ENCODE measurements at regions not wholly inside any gene's neighbourhood (a gene's known extent, or its start where the extent isn't known, plus 50 kb on each side); places are given as distances from the start of the nearest gene placed in this dataset.
A peak's percentile ranks its signal among the peaks of the same experiment; 100 is the strongest.
"Not testable (repeated sequence)": the region's sequence is repeated elsewhere in the genome, so short reads cannot be mapped to it uniquely, and the experiment has no call there.

DNA sequence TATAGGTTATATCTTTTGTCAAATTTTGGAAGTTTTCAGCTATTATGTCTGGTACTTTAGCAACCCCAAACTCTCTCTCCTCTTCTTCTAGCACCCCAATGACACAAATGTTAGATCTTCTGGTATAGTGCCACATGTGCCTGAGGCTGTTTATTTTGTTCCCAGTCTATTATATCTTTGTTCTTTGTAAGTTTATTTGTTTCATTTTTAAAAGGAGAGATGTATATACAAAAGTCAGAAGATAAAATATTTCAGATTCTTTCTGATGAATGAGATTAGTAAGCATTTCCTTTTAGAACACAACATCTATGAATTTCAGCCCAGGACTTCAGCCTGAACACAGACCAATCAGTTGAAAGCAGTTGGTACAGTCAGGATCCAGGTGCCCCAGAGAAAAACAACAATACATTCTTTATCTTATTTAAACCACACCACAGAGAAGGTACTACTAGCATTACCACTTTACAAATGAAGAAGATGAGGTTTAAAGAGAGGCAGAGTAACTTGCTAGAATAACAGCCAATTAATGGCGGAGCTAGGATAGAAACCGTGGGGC, 114.1 kb upstream of the BTG1 start:
- peaks cover 0 to 1% (median 0%) of the 10 kb centered on the region in 3 donors for H3K9me3 Mint-ChIP-seq
- H3K27me3 Mint-ChIP-seq = no peaks in the 10 kb centered on the region
- H3K36me3 Mint-ChIP-seq = no peaks in the 10 kb centered on the region
- no peak overlapping the region for H3K27ac Mint-ChIP-seq
- peaks cover 11 to 16% (median 14%) of the 10 kb centered on the region in 3 donors for H3K4me1 Mint-ChIP-seq
- peak overlapping the region in 1 of 4 donors; percentile 46 for H3K4me3 Mint-ChIP-seq

DNA sequence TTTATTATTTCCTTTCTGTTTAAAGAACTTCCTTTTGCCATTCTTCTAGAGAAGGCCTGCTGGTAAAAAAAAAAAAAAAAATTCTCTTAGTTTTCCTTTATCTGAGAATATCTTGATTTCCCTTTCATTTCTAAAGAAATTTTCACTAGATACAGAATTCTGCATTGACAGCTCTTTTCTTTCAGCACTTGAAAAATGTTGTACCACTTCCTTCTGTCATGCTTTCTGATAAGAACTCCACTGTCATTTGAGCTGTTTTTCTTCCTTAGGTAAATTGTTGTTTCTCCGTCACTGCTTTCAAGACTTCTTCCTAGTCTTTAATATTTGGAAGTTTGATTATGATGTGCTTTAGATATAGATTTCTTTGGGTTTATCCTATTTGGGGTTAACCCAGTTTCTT, 113.6 kb upstream of the BTG1 start:
- peaks cover 0 to 1% (median 0%) of the 10 kb centered on the region in 3 donors for H3K9me3 Mint-ChIP-seq
- no peak overlapping the region for H3K27ac Mint-ChIP-seq
- H3K4me1 Mint-ChIP-seq = peaks cover 11 to 16% (median 14%) of the 10 kb centered on the region in 3 donors
- H3K4me3 Mint-ChIP-seq = no peak overlapping the region
- no peaks in the 10 kb centered on the region for H3K27me3 Mint-ChIP-seq
- no peaks in the 10 kb centered on the region for H3K36me3 Mint-ChIP-seq

DNA sequence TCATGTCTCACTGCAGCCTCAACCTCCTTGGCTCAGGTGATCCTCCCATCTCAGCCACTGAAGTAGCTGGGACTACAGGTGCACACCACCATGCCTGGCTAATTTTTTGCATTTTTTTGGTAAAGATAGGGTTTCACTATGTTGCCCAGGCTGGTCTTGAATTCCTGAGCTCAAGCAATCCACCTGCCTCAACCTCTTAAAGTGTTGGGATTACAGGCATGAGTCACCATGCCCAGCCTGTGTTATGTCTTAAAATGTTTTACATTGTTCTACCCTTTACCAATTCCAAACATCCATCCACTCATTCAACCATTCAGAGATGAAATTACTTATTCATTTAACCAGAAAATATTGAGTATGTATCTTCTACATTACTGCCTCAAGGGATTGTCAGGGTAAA, 111.6 kb upstream of the BTG1 start:
- Mint-ChIP-seq H3K9me3 (peaks cover 0 to 4% (median 2%) of the 10 kb centered on the region in 3 donors), H3K36me3 (no peaks in the 10 kb centered on the region), H3K27ac (no peak overlapping the region), H3K4me1 (peaks cover 11 to 16% (median 14%) of the 10 kb centered on the region in 3 donors), H3K4me3 (no peak overlapping the region), H3K27me3 (no peaks in the 10 kb centered on the region)

DNA sequence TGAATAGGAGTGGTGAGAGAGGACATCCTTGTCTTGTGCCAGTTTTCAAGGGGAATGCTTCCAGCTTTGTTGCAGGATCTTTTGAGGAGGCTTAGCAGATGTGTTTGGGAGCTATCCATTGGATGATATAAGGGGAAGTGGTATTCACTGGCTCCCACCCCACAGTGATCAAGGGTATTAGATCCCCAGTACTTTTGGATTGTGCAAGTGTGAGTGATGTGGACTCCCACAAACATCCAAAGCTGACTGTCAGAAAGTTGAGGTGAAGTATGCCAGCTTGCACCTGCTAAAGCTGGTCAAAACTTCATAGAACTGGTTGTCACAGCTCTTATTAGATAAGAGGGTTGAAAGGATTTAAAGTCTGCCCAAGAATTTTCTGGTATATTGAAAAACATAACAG, 110.1 kb upstream of the BTG1 start:
- no peaks in the 10 kb centered on the region for H3K36me3 Mint-ChIP-seq
- no peak overlapping the region for H3K4me3 Mint-ChIP-seq
- peaks cover 4 to 12% (median 10%) of the 10 kb centered on the region in 3 donors for H3K4me1 Mint-ChIP-seq
- H3K27me3 Mint-ChIP-seq = no peaks in the 10 kb centered on the region
- peaks cover 0 to 4% (median 2%) of the 10 kb centered on the region in 3 donors for H3K9me3 Mint-ChIP-seq
- no peak overlapping the region for H3K27ac Mint-ChIP-seq

DNA sequence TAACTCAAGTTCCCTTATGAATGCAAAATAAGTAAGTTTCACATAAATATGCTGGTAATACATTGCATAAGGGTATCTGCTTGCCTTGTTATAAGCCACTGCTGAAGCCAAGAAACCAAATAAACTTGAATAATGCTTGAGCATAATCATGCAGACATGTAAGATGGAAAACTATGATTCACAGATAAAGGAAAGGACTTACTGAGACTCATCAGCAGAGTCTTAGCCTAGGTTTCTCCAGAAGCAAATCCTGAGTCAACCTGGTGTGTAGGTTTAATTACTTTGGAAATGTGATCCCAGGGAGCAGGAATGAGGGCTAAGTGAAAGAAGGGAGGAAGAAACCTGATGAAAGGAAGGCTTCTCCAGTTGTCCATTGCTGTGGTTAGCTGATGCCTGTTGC, 107.7 kb upstream of the BTG1 start:
- peaks cover 0 to 3% (median 0%) of the 10 kb centered on the region in 3 donors for H3K4me1 Mint-ChIP-seq
- H3K36me3 Mint-ChIP-seq = no peaks in the 10 kb centered on the region
- no peak overlapping the region for H3K27ac Mint-ChIP-seq
- H3K27me3 Mint-ChIP-seq = no peaks in the 10 kb centered on the region
- no peak overlapping the region for H3K4me3 Mint-ChIP-seq
- H3K9me3 Mint-ChIP-seq = peaks cover 2 to 4% (median 3%) of the 10 kb centered on the region in 3 donors

DNA sequence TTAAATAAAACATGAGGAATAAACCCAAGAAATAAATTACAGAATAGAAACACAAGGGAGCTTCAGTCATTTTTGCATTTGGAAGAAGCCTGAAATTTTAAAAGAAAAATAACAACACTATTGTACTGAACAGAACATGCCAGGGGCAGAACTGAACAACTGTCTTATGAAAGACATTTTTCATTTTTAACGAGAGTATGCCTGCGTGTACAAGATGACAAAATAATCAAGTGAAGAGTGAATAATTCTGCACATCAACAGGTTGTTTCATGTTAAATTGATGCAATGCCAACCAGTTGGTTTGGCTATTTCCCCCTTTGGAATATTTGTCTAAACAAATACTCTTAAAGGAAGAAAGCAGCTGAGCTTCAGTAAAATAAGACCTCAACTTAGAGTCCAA, 103.3 kb upstream of the BTG1 start:
- peaks cover 2 to 3% (median 2%) of the 10 kb centered on the region in 3 donors for H3K9me3 Mint-ChIP-seq
- no peak overlapping the region for H3K4me3 Mint-ChIP-seq
- H3K27me3 Mint-ChIP-seq = no peaks in the 10 kb centered on the region
- H3K36me3 Mint-ChIP-seq = no peaks in the 10 kb centered on the region
- no peak overlapping the region for H3K27ac Mint-ChIP-seq
- peaks cover 0 to 5% (median 0%) of the 10 kb centered on the region in 3 donors for H3K4me1 Mint-ChIP-seq

DNA sequence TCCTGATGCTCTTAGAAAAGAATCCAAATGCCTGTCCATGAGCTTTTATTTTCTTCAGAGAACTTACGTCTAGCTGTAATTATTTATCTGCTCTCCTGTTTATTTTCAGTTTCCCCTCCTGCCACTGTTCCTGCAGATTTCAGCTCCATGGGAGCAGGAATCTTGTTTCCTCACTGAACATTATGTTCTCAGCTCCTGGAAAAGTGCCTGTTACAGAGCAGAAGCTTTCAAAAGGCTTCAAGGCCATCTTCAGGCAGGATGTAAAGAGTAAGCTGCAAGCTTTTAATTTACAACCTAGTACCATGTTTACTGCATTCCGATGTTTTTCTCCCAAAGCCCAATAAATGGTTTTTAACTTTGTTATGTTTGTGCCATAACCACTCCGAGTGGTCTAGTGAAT, 98.4 kb upstream of the BTG1 start:
- no peaks in the 10 kb centered on the region for H3K9me3 Mint-ChIP-seq
- no peak overlapping the region for H3K27ac Mint-ChIP-seq
- H3K4me3 Mint-ChIP-seq = no peak overlapping the region
- peaks cover 2 to 7% (median 3%) of the 10 kb centered on the region in 3 donors for H3K4me1 Mint-ChIP-seq
- no peaks in the 10 kb centered on the region for H3K36me3 Mint-ChIP-seq
- no peaks in the 10 kb centered on the region for H3K27me3 Mint-ChIP-seq

DNA sequence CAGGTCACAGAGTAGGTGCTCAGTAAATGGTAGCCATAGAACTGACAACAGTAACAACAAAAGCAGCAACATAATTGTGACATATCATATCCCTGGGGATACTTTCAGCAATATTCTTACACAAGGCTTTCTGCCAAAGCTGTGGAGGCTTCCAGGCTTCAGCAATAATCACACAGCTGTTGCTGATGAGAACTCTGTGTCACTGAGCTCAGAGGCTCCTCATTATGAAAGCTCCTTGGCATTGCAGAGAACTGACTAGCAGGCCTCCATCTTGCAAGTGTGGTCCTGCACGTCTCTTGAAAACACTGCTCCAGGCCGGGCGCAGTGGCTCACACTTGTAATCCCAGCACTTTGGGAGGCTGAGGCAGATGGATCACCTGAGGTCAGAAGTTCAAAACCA, 97.3 kb upstream of the BTG1 start:
- H3K36me3 Mint-ChIP-seq = no peaks in the 10 kb centered on the region
- no peak overlapping the region for H3K4me3 Mint-ChIP-seq
- no peak overlapping the region for H3K27ac Mint-ChIP-seq

DNA sequence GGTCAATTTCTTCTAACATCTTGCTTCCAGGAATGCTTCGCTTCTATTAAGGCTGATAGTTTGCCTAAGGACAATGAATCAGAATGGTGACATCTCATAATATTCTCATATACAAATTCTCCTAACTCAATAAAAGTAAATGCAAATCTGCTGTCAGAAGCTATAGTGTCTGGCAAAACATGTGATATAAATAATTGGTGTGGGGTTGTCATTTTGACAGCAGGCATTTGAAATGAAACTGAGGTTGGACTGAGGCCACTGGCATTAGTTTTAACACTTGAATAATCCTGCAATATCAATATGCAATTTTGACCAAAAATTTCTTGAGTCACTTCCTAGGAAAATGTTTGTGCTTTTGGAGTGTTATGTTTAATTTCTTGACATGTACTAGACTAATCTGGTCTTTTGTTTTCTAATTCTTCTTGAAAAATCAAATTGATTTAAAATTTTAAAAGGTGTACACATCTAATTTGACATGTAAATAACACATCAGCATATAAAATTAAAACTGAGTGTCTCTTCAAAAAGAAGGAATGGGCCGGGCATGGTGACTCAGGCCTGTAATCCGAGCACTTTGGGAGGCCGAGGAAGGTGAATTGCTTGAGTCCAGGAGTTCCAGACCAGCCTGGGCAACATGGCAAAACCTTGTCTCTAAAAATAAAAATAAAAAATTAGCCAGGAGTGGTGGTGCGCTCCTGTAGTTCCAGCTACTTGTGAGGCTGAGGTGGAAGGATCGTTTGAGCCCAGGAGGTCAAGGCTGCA, 92.3 kb upstream of the BTG1 start:
- H3K36me3 Mint-ChIP-seq = no peaks in the 10 kb centered on the region
- H3K27me3 Mint-ChIP-seq = no peaks in the 10 kb centered on the region
- peaks cover 6 to 9% (median 7%) of the 10 kb centered on the region in 3 donors for H3K4me1 Mint-ChIP-seq
- no peaks in the 10 kb centered on the region for H3K9me3 Mint-ChIP-seq
- H3K4me3 Mint-ChIP-seq = no peak overlapping the region
- H3K27ac Mint-ChIP-seq = no peak overlapping the region

More for the DNA sequence above, 97.3 kb upstream of the BTG1 start:
- peaks cover 2 to 7% (median 3%) of the 10 kb centered on the region in 3 donors for H3K4me1 Mint-ChIP-seq
- no peaks in the 10 kb centered on the region for H3K9me3 Mint-ChIP-seq
- no peaks in the 10 kb centered on the region for H3K27me3 Mint-ChIP-seq

DNA sequence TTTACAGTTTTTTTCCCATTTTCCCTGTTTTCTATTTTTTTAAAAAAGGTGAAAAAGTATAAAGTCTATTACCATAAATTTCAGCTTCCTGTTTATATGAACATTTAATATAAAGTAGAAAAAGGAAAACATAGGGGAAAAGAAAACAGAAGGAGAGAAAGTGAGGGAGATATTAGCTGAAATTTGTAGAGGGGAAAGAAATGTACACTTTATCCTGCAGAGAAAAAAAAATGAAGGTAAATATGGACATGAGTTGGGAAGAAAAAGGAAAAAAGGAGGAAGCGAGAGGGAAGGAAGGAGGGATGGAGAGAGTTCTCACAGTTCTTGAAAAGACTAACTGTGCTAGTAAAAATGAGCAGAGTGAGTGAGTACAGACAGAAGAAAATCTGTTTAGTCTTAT, 91.6 kb upstream of the BTG1 start:
- H3K27me3 Mint-ChIP-seq = no peaks in the 10 kb centered on the region
- H3K4me3 Mint-ChIP-seq = peak overlapping the region in 1 of 4 donors; percentile 9
- H3K4me1 Mint-ChIP-seq = peaks cover 6 to 9% (median 7%) of the 10 kb centered on the region in 3 donors
- H3K27ac Mint-ChIP-seq = peak overlapping the region in 1 of 3 donors; percentile 80
- H3K36me3 Mint-ChIP-seq = no peaks in the 10 kb centered on the region
- H3K9me3 Mint-ChIP-seq = no peaks in the 10 kb centered on the region

DNA sequence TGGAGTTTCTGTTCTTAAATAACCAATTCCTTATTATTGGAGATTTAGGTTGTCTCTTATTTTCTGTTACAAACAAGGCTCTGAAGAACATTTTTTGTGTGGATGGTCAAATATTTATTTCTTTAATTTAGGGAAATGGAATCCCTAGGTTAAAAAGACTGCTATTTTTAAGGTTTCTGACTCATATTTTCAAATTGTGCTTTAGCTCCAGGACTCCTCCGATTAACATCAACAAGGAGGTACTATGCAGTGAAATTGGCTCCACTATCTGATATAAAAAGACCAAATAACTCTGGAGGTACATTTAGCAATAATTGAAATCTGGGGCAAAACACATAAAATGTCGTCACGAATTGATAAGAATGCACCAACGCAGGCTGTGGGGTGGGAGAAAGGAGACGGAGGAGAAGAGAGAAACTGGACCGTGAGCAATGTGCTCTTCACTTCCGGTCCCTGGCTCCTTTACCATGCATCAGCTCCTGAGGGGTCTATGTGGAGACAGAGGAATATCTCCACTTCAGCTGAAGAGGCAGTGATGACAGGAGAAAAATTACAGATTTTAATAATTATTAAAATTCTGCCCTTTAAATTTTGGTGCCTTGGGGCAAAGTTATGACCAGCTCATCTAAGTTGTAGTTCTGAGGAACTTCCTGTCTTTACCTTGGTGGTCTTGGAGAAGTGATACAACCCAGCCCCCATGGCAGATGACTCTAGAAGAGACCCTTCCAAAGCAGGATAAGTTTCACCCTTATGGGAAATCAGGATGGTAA, 90.2 kb upstream of the BTG1 start:
- peak overlapping the region in 1 of 3 donors; percentile 76 for H3K27ac Mint-ChIP-seq
- H3K4me3 Mint-ChIP-seq = no peak overlapping the region

DNA sequence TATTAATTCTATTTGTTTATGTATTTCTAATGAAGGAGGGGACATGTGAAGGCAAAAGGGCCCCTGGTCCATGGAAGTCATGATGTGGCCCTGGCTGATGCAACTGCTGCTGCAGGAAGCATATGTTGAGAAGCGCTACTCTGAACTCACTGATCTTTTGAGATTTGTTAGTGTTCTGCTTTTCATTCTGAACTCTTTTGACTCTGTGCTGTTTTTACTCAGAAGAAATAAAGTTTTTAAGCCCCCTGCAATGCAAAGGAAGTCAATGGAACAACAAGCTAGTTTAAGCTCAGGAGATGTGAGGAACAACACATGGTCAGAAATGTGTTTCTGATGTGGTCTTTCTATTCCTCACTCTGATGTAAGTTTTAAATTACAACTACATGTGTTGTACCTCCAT, 88.9 kb upstream of the BTG1 start:
- Mint-ChIP-seq H3K36me3 (no peaks in the 10 kb centered on the region), H3K27me3 (no peaks in the 10 kb centered on the region), H3K9me3 (no peaks in the 10 kb centered on the region), H3K27ac (no peak overlapping the region), H3K4me1 (peaks cover 0 to 6% (median 6%) of the 10 kb centered on the region in 3 donors), H3K4me3 (no peak overlapping the region)

More for the DNA sequence above, 90.2 kb upstream of the BTG1 start:
- Mint-ChIP-seq H3K36me3 (no peaks in the 10 kb centered on the region), H3K9me3 (no peaks in the 10 kb centered on the region), H3K4me1 (peaks cover 0 to 6% (median 6%) of the 10 kb centered on the region in 3 donors), H3K27me3 (no peaks in the 10 kb centered on the region)

DNA sequence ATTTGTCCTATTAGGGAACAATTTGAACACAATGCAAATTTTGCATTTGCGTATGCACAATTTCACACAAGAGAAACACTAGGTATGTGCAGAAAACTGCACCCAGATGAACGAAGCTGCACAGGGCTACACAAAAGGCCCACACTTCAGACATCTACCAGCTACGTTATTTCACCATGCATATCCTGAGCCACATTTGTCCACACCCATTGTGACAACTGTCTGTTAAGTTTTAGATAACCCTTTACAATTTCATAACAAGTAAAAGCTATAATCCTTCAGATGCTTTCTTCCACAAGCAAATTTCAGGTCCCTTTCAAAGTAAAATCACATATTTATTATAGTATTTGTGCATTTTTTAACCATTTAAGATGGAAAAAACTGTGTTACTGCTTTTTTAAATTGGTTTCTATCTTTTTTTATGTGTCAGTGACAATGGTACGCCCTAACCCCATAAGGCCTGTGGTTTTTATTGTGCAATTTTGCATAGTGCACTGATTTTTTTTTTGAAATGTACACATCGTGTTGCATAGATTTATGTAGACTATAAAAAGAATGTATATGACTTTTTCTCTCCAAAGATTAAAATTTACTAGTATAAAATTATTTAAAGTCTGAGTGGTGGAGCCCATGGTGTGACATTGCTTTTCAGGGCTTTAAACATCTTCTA, 87.8 kb upstream of the BTG1 start:
- Mint-ChIP-seq H3K27me3 (no peaks in the 10 kb centered on the region), H3K27ac (no peak overlapping the region), H3K36me3 (no peaks in the 10 kb centered on the region), H3K4me3 (peak overlapping the region in 1 of 4 donors; percentile 8), H3K4me1 (peaks cover 0 to 6% (median 6%) of the 10 kb centered on the region in 3 donors), H3K9me3 (no peaks in the 10 kb centered on the region)

DNA sequence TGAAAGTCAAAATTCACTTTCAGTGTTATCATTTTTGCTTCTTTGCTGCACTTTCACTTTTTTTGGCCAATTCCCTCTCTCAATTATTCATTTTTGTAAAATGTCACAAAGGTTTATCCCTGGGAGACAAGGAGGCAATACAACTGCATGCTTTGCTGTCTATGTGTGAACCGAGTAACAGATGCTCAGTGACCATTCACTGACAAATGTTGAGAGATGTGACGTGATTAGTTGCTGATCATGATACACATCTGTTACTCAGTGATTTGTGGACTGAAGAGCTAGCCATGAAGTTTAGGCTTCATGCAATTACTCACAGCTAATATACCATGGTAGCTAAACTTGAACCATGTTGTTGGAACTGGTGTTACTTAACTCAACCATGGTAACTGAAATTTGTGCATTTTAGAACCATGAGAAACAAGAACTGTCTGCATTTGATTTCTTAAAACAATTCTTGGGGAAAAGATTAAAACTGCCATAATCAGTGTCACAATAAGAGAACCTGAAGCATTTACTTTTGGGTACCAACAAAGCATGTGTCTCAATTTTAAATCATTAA, 86.8 kb upstream of the BTG1 start:
- H3K4me1 Mint-ChIP-seq, H3K27ac Mint-ChIP-seq, H3K36me3 Mint-ChIP-seq, H3K9me3 Mint-ChIP-seq, H3K27me3 Mint-ChIP-seq, H3K4me3 Mint-ChIP-seq: not testable (repeated sequence)

DNA sequence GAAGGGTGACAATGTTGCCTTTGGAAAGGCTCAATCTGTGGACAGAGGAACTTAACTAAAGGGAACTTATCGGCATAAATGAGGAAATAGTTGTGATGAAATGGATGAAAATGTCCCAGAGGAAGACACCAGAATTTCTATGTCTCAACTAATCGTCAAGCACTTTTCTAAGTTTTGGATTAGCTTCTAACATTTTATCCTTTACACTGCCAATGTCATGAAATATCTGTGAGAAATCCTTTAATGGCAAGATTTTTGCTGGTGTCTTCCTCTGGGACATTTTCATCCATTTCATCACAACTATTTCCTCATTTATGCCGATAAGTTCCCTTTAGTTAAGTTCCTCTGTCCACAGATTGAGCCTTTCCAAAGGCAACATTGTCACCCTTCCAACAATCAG, 86.3 kb upstream of the BTG1 start:
- H3K36me3 Mint-ChIP-seq, H3K4me3 Mint-ChIP-seq, H3K9me3 Mint-ChIP-seq, H3K4me1 Mint-ChIP-seq, H3K27ac Mint-ChIP-seq, H3K27me3 Mint-ChIP-seq: not testable (repeated sequence)

All from IgD-negative memory B cell (primary cell).